Glutamatergic neuron (in vitro differentiated cells): ENCODE measurements at regions not wholly inside any gene's neighbourhood (a gene's known extent, or its start where the extent isn't known, plus 50 kb on each side); places are given as distances from the start of the nearest gene placed in this dataset.

Experiments
- DNase-seq: peaks from one replicate; pipeline ENCODE4 v3.0.0; 2022
- H3K27ac Mint-ChIP-seq: one replicate; pipeline ENCODE4 v1.8.0; 2020; ENCODE audit warnings: mild to moderate bottlenecking, mixed read lengths, inconsistent platforms; ENCODE audit not compliant: unreplicated experiment
- H3K27me3 Mint-ChIP-seq: one replicate; pipeline ENCODE4 v1.8.0; 2020; ENCODE audit warnings: mild to moderate bottlenecking, moderate library complexity, mixed read lengths, inconsistent platforms; ENCODE audit not compliant: unreplicated experiment
- H3K36me3 Mint-ChIP-seq: one replicate; pipeline ENCODE4 v1.8.0; 2020; ENCODE audit warnings: mild to moderate bottlenecking, mixed read lengths, inconsistent platforms; ENCODE audit not compliant: unreplicated experiment
- H3K4me1 Mint-ChIP-seq: one replicate; pipeline ENCODE4 v1.8.0; 2020; ENCODE audit warnings: mild to moderate bottlenecking, low read depth, mixed read lengths, inconsistent platforms; ENCODE audit not compliant: unreplicated experiment
- H3K4me3 Mint-ChIP-seq: one replicate; pipeline ENCODE4 v1.8.0; 2020; ENCODE audit warnings: mild to moderate bottlenecking, mixed read lengths, inconsistent platforms; ENCODE audit not compliant: unreplicated experiment
- H3K9me3 Mint-ChIP-seq: one replicate; pipeline ENCODE4 v1.8.0; 2020; ENCODE audit warnings: mild to moderate bottlenecking, moderate library complexity, mixed read lengths, inconsistent platforms; ENCODE audit not compliant: unreplicated experiment
- TF ChIP-seq, protein P1 (sequence below): fragments of 200-600 bp; sonication (generic); IDR thresholded peaks from one replicate; pipeline ENCODE4 v1.5.0; 2021; ENCODE audit not compliant: partially characterized antibody, unreplicated experiment

DNA sequence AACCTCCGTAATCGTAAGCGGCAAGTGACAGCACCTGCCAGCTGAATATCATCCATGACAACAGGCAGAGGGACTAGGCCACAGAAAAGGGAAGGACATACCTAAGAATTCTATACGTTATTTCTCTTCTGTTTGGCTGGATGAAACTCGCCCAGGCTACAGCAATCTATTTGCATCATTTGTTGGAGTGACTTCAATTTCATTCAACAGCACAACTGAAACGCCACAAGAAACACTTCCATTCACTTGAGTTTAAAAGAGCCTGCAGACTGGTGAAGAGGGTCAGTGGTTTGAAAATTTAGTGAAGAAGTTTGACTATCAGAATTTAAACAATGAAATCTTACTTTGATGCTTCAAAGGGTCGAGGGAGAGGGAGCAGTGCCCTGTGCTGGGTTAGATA is 378.7 kb downstream of the LMO4 start:
- TF ChIP-seq, protein P1, sequence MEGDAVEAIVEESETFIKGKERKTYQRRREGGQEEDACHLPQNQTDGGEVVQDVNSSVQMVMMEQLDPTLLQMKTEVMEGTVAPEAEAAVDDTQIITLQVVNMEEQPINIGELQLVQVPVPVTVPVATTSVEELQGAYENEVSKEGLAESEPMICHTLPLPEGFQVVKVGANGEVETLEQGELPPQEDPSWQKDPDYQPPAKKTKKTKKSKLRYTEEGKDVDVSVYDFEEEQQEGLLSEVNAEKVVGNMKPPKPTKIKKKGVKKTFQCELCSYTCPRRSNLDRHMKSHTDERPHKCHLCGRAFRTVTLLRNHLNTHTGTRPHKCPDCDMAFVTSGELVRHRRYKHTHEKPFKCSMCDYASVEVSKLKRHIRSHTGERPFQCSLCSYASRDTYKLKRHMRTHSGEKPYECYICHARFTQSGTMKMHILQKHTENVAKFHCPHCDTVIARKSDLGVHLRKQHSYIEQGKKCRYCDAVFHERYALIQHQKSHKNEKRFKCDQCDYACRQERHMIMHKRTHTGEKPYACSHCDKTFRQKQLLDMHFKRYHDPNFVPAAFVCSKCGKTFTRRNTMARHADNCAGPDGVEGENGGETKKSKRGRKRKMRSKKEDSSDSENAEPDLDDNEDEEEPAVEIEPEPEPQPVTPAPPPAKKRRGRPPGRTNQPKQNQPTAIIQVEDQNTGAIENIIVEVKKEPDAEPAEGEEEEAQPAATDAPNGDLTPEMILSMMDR, result no peak
- Mint-ChIP-seq H3K4me3 (no peak overlapping the region), H3K27me3 (no peaks in the 10 kb centered on the region), H3K27ac (no peak overlapping the region), H3K9me3 (no peaks in the 10 kb centered on the region), H3K4me1 (no peaks in the 10 kb centered on the region), H3K36me3 (no peaks in the 10 kb centered on the region)
- DNase-seq, result no peak

DNA sequence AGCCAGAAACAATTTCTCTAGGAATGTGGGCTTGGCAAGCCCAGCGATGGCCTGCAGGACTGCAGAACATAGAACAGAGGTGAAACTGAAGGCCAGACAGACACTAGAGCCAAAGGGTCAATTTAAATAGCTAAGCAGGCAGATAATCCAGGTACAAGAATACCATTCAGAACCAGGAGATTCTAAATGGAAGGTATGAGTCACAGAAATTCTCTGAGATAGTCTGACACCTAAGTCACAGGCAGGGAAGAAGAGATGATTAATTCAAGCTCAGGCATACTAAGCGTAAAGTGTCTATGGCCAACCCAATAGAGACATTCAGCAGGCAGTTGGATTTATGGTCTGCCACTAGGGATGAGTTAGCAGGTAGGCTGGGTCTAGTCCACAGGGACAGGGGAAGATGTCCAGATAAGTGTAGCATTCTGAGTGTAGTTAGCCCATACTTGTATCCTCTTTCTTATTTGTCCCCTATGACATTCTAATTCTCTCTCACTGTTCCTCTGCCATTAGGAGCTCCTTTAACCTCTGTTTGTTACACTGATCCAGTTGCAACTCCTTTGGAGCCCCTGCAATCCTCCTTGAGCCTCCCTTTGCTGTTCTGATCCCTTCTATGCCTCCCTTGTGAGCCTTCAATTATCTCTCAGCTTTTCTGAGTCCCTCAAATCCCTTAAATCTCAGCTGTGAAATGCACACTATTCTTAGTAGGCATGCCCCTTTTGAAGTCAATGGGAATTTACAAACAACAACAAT is 383.8 kb downstream of the LMO4 start:
- H3K36me3 Mint-ChIP-seq, result no peaks in the 10 kb centered on the region
- H3K9me3 Mint-ChIP-seq, result no peaks in the 10 kb centered on the region
- H3K4me1 Mint-ChIP-seq, result no peaks in the 10 kb centered on the region
- H3K27me3 Mint-ChIP-seq, result no peaks in the 10 kb centered on the region
- DNase-seq, result no peak
- TF ChIP-seq, protein P1, result no peak
- H3K4me3 Mint-ChIP-seq, result no peak overlapping the region
- no peak overlapping the region for H3K27ac Mint-ChIP-seq

DNA sequence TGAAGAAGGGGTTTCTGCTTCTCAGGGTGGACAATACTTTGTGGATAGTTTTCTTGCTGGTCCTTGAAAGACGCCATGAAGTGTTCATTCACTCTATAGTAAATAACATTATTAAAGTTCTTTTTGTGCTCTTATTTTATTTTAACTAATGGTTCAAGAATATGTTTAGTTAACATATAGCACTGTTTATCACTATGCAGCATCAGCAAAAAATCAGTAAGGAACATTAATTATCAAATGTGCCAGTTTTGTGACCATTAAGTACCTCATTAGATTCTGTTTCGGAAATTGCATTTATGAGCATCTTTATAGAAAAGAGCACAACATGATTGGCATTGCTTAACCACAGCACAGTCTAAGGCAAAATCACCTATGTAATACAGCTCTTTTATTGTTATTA is 385.6 kb downstream of the LMO4 start:
- Mint-ChIP-seq H3K9me3 (no peaks in the 10 kb centered on the region), H3K4me3 (no peak overlapping the region), H3K4me1 (no peaks in the 10 kb centered on the region), H3K27me3 (no peaks in the 10 kb centered on the region), H3K36me3 (no peaks in the 10 kb centered on the region), H3K27ac (no peak overlapping the region)
- TF ChIP-seq, protein P1, result no peak
- DNase-seq, result no peak

DNA sequence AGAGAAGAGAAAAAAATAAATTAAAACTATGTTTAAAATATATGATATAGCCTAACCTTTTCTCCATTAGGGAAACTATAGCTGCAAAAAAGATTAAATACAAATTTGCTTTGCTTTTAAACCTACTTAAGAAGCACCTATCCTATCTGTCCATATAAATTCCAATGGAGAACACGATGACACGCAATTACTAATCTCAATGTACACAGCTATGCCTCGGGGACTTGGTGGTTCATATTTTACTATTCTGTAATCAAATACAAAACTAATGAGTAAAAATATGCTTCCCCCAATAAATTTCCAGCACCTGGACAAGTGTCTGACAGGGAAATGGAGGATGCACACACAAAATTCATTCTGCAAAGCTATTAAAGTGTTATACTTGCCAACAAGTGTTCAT is 386.4 kb downstream of the LMO4 start:
- no peaks in the 10 kb centered on the region for H3K4me1 Mint-ChIP-seq

DNA sequence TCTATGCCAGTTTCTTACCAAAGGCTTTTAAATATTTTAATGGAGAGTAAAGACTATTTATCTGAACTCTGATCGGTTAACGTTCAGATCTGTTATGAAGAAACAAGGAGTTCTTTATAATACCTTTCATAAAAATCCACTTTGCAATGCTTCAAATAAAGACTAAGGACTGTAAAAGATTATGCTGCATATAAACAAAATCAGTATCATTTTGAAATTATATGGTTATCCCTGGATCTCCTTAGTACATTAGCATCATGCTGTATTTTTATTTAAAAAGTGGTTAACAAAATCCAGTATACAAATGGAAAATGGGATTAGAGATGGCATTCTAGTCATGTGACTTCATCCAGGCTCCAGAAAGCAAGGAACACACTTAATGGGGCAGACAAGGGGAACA is 386.8 kb downstream of the LMO4 start:
- Mint-ChIP-seq H3K36me3 (no peaks in the 10 kb centered on the region), H3K4me1 (no peaks in the 10 kb centered on the region), H3K9me3 (no peaks in the 10 kb centered on the region), H3K27me3 (no peaks in the 10 kb centered on the region), H3K4me3 (no peak overlapping the region), H3K27ac (no peak overlapping the region)
- no peak for DNase-seq
- TF ChIP-seq, protein P1, result no peak

More for the DNA sequence above, 386.4 kb downstream of the LMO4 start:
- Mint-ChIP-seq H3K9me3 (no peaks in the 10 kb centered on the region), H3K27me3 (no peaks in the 10 kb centered on the region), H3K36me3 (no peaks in the 10 kb centered on the region), H3K4me3 (no peak overlapping the region), H3K27ac (no peak overlapping the region)
- TF ChIP-seq, protein P1, result no peak
- no peak for DNase-seq
